ENCODE measurements at regions not wholly inside any gene's neighbourhood (a gene's known extent, or its start where the extent isn't known, plus 50 kb on each side); places are given as distances from the start of the nearest gene placed in this dataset.

GRCh38 chr3:159239059-159239458 is 437.2 kb downstream of the MFSD1 start:
- no peak for TF ChIP-seq POLR2A (IDR thresholded peaks at IDR 0.05; ENCODE audit: low read length)
- TF ChIP-seq GATA1 (IDR thresholded peaks at IDR 0.05; ENCODE audit: low read depth, low read length) = no peak

All from erythroblast (primary cell).